UCSD-AML1 (cell line): ENCODE measurements at regions not wholly inside any gene's neighbourhood (a gene's known extent, or its start where the extent isn't known, plus 50 kb on each side); places are given as distances from the start of the nearest gene placed in this dataset.

ENCODE experiments used
- DNase-seq: peaks from one replicate; lab custom pipeline; 2025; ENCODE audit not compliant: unreplicated experiment; lab: John Stamatoyannopoulos, UW

DNA sequence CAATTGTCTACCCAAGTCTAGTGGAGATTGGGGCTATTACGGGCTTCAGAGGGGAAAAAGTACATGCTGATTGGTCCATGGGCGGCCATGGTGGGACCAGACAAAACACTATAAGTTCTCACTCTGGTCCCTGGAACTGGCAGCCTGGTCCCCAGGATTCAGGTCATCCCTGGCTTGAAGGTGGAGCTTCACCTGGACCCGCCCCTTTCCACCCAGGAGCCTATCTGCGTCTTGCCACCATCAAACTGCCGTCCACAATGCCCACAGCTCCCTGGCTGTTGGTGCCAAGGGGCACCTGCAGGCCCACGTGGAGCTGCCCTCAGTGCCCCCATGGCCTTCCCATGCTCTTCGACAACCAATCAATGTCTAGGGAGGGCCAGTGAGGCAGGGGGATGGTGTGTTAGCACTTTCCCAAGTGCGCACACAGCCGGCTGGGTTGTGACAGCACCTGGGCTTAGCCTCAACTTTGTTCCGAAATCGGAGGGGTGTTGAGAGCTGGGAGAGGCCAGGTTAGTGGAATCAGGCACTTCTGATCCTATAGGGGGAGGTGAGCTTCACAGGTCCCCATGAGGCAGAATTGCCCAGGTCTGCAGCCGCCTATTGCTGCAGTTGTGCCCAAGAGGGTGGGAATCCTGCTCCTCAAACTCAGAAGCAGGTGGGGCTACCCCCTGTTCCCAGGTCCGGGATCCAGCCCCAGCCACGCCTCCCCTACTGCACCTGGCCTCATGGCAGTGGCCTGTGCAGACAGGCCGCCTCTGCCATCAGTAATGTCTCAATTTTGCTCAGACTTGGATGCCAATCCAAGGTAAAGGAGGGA, 1369.4 kb upstream of the PRMT6 start:
- no peak for DNase-seq

DNA sequence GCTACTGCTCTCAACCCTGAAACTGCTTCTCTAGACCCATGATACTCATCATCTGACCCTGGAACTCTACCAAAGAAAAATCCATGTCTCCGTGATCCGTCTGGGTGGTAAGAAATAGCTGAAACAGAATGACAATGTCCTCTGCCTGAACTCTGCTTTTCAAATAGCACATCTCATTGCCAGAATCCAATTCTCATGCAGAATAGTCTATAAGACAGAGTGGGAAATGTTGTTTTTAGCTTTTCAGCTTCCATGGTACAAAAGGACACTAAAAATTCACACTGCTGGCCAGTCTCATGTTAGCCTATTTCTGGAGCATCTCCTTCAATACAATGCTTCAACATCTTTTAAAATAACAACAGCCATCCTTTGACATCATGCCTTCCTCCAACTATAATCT, 1355.8 kb upstream of the PRMT6 start:
- no peak for DNase-seq

DNA sequence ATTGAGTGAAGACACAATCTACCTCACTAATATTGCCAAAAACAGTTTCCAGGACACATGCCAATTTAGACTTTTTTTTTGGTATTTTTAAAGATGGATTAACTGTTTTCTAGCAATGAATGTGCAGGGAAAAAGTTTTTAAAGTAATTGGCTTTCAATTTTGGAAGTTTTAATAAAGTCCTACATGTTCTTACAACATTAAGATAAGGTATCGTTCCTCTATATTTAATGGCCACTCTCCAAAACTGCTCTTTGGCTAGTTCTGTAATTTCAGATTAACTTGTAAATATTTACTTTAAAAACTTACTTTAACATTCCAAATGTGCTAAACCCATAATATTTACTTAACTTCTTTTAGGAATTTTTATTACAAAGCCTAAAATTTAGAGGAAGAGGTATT, 1332.2 kb upstream of the PRMT6 start:
- DNase-seq, result no peak

DNA sequence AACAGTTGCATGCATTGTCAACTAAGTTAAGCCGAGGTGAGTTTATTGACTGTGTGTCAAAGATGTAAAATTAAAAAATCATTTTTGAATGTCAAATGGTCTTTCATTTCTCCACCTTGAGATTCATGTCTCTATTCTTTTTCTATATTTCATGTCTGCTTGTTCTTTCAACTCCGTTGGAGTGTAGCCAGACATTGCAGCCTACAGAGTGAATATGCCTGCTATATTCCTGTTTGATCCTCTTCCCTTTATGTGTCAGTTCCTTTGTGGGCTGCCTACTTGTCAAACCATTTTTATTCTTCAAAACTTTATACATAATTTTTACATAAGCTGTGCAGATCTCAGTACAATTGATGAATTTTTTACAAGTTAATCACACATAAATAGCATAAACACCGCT, 1325.8 kb upstream of the PRMT6 start:
- no peak for DNase-seq

DNA sequence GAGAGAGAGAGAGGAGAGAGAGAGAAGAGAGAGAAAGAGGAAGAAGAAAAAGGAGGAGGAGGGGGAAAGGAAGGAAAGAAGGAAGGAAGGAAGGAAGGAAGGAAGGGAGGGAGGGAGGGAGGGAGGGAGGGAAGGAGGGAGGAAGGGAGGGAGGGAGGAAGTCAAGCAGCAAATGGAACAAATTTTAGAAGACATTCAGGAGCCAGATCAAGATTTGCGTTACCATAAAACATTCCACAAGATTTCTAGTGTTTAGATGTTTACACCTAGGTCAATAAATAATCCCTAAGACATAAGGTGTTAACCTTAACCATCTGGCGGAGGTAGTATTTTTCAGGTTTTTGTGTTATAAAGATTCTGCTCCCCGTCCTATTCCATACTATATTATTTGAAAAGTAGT, 1320.1 kb upstream of the PRMT6 start:
- no peak for DNase-seq

DNA sequence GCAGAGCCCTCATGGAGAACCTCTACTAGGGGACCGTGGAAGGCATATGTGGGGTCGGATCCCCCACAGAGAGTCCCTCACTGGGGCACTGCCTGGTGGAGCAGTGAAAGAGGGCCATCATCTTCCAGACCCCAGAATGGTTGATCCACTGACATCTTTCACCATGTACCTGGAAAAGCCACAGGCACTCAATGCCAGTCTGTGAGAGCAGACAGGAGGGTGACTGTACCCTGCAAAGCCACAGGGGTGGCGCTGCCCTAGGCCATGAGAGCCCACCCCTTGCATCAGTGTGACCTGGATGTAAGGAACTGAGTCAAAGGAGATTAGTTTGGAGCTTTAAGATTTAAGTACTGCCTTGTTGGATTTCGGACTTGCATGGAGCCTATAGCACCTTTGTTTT, 1276.7 kb upstream of the PRMT6 start:
- no peak for DNase-seq

DNA sequence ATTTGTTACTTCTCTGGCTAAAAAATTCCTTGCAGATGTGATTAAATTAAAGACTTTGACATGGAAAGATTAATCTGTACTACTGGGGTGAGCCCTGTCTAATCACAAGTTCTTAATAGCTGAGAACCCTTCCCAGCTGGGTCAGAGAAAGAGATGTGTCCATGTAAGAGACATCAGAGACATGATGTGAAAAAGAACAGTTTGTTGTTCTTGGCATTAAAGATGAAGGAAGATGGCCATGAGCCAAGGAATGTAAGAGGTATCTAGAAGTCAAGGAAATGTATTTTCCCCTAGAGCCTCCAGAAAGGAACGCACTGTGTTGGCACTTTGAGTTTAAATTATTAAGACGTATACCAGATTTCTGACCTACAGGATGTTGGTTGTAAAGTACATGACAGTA, 1271.5 kb upstream of the PRMT6 start:
- DNase-seq, result no peak

DNA sequence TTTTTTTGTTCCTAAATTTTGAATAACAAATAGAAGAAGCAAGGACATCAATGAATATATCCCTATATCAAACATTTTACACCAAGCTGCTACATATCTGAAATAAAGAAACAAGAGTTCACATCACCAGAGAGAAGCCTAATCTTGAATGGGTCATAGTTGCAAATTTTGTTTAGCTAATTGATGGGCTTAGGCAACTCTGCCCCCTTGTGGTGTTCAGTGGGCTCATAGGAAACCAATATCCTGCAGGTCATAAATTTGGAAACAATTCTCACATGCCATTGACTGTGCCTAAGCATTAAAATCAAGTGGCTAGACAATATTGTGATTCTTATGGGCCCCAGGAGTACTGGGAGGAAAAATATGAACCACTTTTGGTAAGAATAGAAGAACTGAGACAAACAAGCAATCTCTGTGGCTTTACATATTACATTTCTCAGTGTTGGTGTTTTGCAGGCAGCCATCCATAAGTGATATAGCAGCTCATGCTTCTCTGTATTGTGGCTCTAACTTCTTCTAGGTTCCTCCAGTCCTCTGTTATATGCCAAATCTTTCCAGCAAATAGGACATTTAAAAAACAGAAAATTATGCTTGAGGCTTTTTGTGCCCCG, 1262.8 kb upstream of the PRMT6 start:
- DNase-seq, result peak; percentile 9

DNA sequence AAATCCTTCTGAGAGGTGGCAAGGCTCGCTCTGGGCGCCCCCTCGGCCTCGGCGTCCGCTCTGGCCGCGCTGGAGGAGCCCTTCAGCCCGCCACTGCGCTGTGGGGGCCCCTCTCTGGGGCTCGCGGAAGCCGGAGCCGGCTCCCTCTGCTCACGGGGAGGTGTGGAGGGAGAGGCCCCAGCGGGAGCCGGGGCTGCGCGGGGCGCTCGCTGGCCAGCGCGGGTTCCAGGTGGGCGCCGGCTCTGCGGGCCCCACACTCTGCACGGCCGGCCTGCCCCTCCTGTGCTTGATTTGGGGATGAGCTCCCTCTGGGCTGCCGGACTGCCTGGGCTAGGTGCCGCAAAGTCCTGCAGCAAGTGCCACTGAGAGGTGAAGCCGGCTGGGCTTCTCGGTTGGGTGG, 1260.7 kb upstream of the PRMT6 start:
- no peak for DNase-seq

DNA sequence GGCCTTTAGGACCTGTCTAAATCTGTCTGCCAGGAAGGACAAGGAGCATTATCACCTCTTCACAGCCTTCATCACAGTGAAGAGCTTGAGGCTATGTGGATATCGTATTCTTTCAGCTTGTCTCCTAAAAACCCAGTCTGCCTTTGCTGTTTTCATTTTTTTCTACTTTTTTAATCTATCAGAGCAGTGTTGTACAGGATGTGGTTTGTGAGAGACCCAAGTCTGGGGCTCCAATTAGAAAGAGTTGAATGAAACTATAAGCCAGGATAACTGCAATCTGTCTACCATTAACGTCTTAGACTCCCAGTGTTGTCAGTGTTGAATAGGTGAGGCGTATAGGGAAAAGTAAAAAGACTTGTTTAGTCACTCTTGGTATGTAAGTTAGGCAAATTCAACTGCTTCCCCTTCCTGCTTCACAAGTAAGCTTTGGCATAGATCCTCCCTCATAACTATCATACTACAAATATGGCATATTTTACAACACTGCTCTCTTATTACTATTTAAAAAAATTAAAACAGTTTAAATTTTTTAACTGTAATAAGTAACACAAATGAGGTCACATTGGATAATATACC, 1225.8 kb upstream of the PRMT6 start:
- DNase-seq, result no peak

DNA sequence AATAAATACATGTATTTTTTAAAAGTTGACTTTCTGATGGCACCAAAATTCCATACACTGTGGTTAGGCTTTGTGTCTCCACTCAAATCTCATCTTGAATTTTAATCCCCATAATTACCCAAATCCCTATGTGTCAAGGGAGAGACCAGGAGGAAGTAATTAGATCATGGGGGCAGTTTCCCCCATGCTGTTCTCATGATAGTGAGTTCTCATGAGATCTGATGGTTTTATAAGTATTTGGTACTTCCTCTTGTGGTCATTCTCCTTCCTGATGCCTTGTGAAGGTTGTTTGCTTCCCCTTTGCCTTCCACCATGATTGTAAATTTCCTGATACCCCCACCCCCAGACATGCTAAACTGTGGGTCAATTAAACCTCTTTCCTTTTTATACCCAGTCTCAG, 1218.4 kb upstream of the PRMT6 start:
- no peak for DNase-seq

DNA sequence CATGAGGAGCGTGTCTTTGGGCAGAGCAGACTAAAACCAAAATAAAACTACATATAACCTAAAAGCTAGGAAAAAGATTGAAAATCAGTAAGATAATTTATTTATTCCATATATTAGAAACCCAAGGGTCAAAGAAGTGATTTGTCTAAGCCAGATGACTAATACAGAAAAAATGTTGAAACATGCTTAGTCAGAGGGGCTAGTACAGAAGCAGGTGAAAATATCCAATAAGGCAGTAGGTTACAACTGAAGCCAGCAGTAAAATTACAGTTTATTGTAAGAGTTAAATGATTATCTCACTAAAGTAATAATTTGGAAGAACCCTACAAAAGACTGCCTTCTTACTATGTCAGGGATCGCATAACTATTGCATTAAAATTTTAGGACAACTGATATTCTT, 1190.9 kb upstream of the PRMT6 start:
- DNase-seq, result no peak

DNA sequence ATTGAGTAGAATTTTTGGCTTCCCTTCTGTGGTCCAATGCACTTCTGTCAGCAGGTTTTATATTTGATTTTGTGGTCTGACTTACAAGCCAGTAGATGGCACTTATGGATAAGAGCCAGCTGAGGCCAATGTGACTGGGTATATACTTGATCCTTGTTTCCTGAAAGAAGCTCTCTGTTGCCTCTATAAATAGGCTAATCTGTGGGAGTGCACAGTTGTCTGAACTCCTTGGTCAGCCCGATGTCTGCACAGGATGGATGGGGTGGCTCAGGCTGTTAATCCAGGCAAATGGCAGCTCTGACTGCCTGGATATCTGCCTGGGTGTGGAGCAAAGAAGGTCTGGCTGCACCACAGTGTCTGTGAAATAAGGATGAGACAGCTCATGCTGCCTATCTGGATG, 1183.7 kb upstream of the PRMT6 start:
- no peak for DNase-seq

DNA sequence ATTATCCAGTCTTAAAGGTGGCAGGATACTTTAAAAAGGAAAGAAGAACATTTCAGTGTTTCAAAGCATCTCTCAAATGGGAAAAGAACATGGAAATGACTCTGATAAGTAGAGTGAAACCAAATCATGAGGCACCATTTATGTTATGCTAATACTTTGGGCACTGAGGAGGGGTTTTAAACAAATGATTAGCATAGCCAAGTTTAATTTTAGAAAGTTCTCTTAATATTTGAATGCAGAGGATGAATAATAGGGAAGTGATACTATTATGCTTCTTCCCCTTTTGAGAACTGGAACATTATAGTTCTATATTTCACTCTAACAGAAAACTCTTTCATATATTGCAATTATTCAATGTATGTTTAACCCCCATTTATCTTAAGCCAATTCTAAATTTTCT, 1181.9 kb upstream of the PRMT6 start:
- no peak for DNase-seq

DNA sequence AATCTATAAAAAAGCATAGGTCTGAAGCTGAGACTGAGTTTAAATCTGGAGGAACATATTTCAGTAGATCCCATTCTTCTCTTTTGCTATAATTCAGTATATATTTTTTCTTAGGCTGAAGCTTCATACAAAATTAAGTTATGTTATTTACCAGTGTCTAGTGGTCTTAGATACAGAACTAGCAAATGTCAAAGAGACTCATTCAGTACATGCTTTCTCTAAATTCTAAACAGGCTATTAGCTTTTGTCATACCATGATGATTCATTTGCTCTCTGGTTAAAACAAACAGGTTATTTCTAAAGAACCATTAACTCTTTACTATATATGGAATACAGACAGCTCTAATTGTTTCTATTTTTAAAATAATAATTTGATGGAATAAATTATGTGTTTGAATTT, 1170.2 kb upstream of the PRMT6 start:
- DNase-seq, result no peak

DNA sequence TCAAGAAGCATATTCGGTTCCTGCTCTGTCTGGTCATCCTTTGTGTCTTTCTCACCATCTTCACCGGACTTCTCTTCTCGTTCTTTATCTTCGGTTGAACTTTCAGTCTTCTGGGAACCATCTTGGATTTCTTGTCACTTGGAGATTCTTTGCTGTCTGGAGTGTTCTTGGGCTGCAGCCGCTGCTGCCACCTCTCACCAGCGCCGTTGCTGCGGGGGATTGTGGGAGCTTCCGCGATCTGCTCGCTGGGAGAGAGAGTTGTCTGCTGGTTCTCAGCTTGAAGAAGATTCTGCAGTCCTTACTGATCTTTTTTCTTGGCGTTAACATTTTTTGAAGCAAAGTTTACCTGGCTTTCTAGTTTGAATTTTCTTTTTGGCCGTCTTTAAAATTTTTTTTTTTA, 1165.2 kb upstream of the PRMT6 start:
- no peak for DNase-seq

DNA sequence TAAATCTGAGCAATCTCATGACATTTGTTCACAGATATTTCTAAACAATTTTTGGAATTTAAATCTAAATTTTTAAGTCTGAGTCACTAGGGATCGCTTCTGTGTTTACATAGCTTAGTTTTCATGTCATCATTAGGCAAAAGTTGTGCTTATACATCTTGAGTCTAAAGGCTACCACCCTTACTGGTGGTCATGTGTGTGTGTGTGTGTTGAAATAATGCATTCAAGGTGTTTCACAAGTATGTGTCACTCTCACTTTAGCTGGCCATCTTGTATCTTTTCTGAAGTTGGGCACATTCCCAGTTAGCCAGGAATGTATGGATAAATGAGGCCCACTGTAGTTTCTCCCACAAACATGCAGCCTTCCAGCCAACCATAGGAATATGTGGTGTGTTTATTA, 1162.5 kb upstream of the PRMT6 start:
- no peak for DNase-seq

DNA sequence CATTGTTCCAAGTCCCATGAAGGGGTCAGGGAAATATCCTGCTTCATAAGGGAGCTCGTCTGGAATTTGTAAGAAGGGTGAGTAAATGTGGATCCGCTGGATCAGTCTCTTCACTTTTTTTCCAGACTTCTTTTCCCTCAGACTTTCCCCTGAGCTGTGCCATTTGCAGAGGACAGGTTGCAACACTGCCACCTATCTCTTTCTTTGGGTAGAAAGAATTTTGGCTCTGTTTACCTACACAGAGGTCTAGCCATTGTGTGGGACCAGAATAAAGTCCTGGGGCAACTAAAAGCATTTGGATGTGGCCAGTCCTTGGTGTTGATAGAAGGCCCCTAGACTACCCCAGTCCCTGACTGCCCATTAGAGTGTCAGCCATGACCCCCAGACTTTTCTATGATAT, 1146.7 kb upstream of the PRMT6 start:
- DNase-seq, result no peak

DNA sequence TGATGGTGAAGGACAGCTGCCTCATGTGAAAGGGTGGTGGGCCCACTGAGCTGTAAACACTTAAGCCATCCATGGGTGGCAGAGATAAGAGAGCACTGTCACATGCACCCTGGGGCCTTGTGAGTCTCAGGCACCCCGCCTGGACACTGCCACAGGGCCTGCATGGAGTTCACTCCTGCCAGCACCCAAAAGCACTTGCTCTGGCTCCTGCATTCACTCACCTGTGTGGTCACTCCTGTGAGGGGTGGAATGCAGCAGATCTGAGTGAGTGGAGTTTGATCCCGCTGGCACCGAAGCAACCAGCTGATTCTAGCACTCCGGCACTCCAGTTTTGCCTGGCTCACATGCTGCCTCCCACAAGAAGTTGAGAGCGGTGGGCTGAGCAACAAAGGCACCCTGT, 1142.1 kb upstream of the PRMT6 start:
- no peak for DNase-seq

DNA sequence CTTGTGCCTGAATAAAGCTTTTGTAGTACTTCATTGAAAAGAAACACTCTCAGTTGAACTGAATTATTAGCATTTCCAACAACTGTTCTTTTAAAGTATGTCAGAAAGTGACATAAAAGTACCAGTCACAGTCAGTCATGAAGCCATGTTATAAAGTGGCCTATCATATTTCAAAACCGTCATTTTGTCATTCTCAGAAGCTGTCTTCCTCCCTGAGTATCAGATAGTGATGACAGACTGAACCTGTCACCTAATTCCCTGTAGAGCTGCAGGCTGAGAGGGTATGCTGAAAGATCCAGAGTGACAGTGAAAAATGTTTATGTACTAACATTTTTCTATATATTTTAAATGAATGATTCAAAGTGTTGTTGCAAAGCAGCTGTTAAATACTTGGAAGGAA, 1121.7 kb upstream of the PRMT6 start:
- DNase-seq, result no peak

DNA sequence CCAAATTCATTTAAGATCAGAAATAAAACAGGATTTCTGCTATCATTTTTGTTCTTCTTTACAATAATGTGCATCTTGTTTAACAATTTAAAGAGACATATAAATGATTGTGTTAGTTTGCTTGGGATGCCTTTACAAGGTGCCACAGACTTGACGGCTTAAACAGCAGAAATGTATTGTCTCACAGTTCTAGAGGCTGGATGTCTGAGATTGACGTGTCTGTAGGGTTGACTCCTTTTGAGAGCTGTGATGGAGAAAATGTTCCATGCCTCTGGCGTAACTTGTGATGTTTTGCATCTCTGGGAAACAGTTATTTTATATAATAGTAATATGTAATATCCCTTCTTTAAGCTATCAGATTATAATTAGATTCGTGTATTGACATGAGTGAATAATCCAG, 1091.6 kb upstream of the PRMT6 start:
- DNase-seq, result no peak

DNA sequence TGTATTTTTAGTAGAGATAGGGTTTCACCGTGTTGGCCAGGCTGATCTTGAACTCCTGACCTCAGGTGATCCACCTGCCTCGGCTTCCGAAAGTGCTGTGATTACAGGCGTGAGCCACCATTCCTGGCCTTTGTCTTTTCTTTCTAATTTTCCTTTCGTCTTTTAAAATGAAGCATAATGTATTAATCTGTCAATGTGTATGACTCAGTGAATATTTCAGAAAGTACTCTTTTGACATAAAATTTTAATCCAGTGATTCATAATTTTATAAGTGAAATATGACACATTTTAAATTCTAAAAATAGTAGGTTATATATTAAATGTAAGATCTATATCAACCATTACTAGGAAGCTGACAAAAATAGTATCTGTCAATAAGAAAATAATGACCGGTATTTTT, 1059.0 kb upstream of the PRMT6 start:
- no peak for DNase-seq
